GM21529 (cell line): ENCODE measurements at regions not wholly inside any gene's neighbourhood (a gene's known extent, or its start where the extent isn't known, plus 50 kb on each side); places are given as distances from the start of the nearest gene placed in this dataset.

Experiments used
- ATAC-seq: cut with Tn5 transposase; IDR thresholded peaks from one replicate; pipeline ENCODE4 v1.9.1; 2021; ENCODE audit not compliant: unreplicated experiment

DNA sequence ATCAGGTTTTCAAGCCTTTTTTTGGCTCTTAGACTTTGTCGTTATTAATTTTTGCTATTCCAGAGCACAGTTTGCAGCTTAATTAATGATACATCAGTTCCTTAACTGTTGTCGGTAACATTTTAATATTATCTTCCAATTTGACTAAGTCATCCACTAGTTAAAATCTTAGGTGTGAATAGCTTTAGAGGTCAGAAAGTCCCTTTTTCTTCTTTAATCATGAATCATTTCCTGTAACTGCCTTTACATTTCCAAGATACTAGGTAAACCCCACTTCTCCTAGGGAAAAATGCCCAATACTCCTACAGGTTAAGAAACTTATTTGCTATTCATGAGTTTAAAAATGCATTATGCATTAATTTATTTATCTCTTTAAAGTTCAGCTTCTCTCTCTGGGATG, 260.9 kb upstream of the CFAP20DC start:
- no peak for ATAC-seq

DNA sequence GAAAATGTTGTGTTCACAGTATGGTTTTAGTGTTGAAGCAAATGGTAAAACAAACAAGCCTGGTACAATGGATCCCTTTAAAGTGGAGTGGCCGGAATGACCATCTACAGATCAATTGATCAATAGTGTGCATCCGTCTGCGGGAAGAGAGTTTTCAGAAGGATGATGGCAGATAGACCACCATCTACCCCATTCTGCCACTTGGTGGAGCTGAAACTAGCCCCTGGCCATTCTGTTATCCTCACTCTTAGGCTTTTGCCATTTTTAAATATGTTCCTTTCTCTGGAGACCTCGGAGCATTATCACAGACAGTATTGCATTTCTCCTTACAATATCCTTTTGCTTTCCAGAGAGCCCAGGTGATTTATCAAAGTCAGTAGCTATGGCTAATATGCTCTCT, 258.9 kb upstream of the CFAP20DC start:
- ATAC-seq = no peak

GRCh38 chr3:59308001-59308400, 258.2 kb upstream of the CFAP20DC start:
- no peak for ATAC-seq

DNA sequence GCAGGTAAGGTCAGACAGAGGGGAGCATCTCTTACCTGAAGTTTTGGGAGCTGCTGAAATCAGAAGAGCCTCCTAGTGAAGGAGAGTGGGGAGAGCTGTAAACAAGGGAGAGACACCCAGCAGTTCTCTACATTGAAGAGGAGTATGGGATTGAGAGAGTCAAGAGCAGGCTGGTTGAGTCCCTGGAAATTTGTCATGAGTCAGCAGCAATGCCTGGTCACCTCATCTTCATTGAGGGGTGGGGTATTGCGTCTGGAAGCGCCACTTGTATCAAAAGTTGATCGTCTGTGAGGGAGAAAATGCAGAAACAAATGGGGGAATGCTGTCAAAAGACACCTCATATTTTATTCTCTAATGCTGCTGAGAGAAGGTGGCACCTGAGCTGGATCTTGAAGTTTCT, 256.6 kb upstream of the CFAP20DC start:
- ATAC-seq = no peak

GRCh38 chr3:59304296-59304695, 254.5 kb upstream of the CFAP20DC start:
- ATAC-seq = no peak

- ATAC-seq = no peak
Observed at GRCh38 chr3:59303452-59303851, 253.6 kb upstream of the CFAP20DC start.

GRCh38 chr3:59302442-59302841, 252.6 kb upstream of the CFAP20DC start:
- ATAC-seq = no peak

DNA sequence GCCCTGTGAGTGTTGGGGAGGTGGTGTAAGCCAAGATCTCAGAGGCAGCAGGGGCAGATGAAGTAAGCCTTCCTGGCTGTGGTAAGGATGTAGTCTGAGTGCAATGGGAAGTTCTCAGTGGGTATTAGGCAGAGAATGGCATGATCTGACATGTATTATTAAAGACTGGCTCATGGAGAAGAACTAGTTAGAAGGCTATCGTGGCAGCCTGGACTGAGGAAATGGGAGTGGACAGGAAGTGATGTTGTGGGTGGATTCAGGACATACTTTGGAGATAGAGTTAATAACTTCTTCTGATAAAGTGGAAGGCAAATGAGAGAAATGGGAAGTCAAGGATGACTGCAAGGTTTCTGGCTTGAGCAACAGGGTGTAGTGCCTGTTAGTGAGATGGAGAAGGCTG, 250.9 kb upstream of the CFAP20DC start:
- ATAC-seq = no peak

DNA sequence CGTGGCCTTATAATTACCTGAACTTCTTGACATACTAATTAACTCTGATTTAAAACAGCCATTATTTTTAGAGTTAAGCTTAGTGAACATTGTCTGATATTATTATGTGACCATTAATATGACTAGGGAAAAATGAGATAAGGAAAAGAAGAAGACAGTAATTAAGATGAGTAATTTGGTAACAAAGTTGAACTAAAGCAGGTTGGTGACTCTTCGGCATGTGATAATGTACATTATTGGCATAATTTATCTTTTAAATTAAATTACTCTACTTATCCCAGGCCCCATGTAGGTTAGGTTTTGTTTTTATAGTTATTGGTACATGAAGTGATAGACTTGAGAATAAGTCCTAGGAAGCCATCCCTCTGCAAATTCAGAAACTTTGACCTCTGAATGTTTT, 249.7 kb upstream of the CFAP20DC start:
- no peak for ATAC-seq

DNA sequence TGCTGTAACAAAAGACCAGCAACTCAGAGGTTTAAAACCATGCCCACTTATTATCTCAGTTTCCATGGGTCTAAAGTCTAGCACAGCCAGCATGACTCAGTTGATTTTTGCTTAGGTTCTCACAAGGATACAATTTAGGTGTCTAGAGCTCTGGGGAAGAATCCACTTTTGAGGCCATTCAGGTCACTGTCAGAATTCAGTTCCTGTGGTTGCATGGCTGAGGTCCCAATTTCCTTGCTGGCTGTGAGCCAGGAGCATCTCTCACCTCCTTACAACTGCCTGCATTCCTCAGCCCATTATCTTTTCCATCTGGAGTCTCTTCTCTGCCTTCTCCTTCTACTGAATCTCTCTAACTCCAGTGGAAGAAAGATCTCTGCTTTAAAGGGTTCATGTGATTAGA, 240.5 kb upstream of the CFAP20DC start:
- ATAC-seq = no peak

DNA sequence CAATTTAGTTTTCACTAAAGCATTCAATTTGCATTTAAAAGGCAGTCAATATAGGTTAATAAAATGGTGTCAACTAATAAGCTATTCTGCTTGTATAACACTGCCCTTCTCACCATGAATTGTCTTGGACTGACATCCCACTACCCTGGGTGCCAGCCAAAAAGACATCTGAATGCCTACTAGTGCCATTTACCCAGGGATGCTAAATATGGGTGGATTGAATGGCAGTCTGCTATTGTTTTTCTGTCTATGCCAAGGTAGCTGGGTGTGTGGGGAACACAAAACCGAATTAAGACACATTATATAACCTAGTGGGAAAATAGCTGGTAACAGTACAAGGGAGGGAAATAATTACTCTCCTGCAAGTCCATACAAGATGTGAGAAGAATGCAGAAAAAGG, 240.0 kb upstream of the CFAP20DC start:
- ATAC-seq = no peak

- ATAC-seq = no peak
Observed at GRCh38 chr3:59288951-59289350, 239.1 kb upstream of the CFAP20DC start.

- ATAC-seq = no peak
Observed at GRCh38 chr3:59286791-59287531, 237.1 kb upstream of the CFAP20DC start.

DNA sequence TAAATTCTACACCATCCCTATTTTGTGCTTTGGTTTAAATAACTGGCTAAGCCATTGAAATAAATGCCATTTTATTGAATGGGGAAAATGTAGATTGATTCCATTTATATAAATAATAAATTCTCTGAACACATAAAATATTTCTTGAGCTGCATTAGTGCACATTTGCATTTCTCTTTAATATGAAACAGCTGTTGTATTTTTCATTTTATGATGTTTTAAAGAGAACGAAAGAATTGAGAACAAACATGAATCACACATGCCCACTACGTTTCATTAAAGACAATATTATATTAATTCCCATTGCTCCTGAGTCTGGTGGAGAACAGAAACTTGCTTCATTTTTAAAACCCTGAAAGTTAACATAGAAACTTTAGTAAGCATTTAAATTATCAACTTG, 235.7 kb upstream of the CFAP20DC start:
- ATAC-seq = no peak

DNA sequence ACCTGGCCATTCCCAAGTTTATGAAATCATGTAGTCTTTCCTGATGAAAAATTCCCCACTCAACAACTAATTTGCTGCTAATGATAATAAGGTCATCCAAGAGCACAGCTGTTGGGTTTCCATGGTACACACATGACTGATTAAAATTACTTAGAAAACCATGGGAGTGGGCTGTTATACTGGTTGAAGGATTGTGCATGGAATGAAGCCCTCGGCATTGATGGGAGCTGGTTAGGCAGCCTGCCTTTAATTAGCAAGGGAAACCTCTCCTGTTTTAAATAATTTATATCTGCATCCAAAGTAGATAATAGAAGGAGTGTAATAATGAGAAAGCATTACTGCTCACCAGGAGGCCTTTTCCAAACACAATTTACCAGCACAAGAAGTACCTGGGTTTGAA, 235.1 kb upstream of the CFAP20DC start:
- ATAC-seq = no peak

- ATAC-seq = no peak
Observed at GRCh38 chr3:59280113-59280512, 230.3 kb upstream of the CFAP20DC start.

DNA sequence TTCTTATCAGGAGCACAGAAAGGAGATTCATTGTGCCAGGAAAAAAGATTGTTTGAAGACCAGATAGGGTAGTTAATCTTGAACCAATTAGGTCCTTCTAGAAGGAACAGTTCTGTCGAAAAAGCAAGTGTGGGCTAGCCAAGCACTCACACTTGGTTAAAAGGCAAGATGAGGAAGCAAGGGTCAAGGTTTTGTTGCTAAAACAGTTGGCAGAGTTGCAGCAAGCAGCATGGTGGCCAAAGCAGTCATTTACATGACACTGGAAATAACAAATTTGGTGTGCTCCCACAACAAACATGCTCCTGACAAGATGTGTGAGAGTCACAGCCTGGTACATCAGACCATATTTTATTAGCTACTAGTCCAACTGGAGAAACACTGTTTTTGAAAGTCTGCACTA, 228.0 kb upstream of the CFAP20DC start:
- no peak for ATAC-seq

DNA sequence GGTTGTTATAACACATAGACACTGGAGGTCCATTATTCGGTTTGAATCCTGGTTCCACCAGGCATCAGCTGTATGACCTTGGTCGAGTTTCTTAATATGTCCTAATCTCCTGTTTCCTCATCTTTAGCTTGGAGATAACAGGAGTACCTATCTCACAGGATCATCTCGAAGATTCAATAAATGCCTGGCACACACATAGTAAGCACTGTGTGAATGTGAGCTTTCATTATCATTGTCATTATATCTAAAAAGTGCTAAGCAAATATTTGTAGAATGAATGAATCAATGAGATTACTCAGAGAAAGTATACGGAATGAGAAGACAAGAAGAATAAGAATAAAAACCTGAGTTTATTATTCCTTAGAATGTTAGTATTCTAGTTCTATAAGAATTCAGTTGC, 227.4 kb upstream of the CFAP20DC start:
- no peak for ATAC-seq

DNA sequence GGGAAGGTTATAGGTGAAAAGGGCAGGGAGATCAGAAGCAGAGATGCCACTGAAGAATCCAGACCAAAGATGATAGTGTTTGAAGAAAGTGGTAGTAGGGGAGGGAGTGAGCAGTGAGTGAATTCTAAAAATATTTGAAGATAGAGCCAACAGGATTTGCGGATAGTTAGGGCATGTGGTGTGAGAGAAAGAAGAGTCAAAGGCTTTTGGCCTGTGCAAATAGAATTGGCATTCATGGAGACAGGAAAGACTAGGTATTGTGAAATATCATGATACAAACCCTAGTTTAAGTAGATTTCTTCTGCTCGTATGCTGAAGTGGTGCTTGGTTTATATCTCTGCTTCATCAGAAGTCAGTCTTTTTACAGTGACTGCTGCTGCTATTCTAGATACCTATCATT, 224.2 kb upstream of the CFAP20DC start:
- ATAC-seq = no peak

DNA sequence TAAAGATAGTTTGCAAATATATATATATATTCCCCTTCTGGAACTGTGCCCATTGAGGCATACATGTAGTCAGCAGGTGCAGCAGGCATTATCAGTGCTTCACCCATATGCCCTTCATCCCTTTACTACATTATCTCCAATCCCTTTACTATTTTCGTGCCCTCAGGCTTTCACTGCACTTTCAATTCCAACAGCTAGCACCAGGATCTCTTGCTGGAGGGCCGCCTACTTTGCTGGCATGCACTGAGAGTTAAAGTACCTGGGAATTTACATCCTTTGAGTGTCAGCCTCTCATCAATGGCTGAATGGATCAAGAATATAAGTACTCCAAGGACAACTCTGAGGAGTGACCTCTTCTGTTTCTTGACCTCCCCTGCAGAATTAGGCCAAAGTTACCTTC, 222.1 kb upstream of the CFAP20DC start:
- ATAC-seq = no peak

GRCh38 chr3:59270921-59271320, 221.1 kb upstream of the CFAP20DC start:
- no peak for ATAC-seq

- no peak for ATAC-seq
Observed at GRCh38 chr3:59270209-59270608, 220.4 kb upstream of the CFAP20DC start.

- no peak for ATAC-seq
Observed at GRCh38 chr3:59268170-59268569, 218.3 kb upstream of the CFAP20DC start.
